OCI-LY3 (cell line): ENCODE measurements at regions not wholly inside any gene's neighbourhood (a gene's known extent, or its start where the extent isn't known, plus 50 kb on each side); places are given as distances from the start of the nearest gene placed in this dataset.

Source experiments
- CTCF ChIP-seq: fragments of 200-600, 300-600 bp; sonication (generic); IDR thresholded peaks from 2 replicates; pipeline ENCODE4 v1.5.1; 2014; ENCODE audit warnings: antibody characterized with exemption, low read length, low read depth
- EZH2phosphoT487 ChIP-seq: fragments of 200-600 bp; shearing (Covaris generic); IDR thresholded peaks from 2 replicates; pipeline ENCODE4 v1.6.1; 2018; ENCODE audit warnings: antibody characterized with exemption, mixed run types, low read depth

- TF ChIP-seq EZH2phosphoT487 (no peak), CTCF (no peak)
These were observed 1378.7 kb downstream of the AACS start for GRCh38 chr12:126443977-126444376.
